ENCODE measurements at regions not wholly inside any gene's neighbourhood (a gene's known extent, or its start where the extent isn't known, plus 50 kb on each side); places are given as distances from the start of the nearest gene placed in this dataset.

- H3K14ac ChIP-seq (ENCODE audit: insufficient read depth, low read length), result no peak overlapping the region
- no peaks in the 10 kb centered on the region for H3K27me3 ChIP-seq (ENCODE audit: insufficient read depth, low read length)
- no CpG with 5 or more reads among the region's 4 CpGs for WGBS (ENCODE audit: extremely low coverage, insufficient read length, low lambda C conversion rate)
- Mint-ChIP-seq H3K27me3 (ENCODE audit: low read depth) (no peaks in the 10 kb centered on the region), H3K36me3 (ENCODE audit: insufficient read depth in 1 of 3, low read depth in 3 of 3) (peaks cover 13 to 27% (median 15%) of the 10 kb centered on the region in 3 experiments), H3K27ac (peak overlapping the region in 1 of 3 experiments; percentile 42; a peak in 2 of 7 replicates), H3K9me3 (peaks cover 14 to 19% of the 10 kb centered on the region in 2 experiments), H3K4me1 (peaks cover 13 to 14% of the 10 kb centered on the region in 2 experiments), H3K4me3 (no peak overlapping the region)
- no peak for DNase-seq
- no peak overlapping the region for H3K4ac ChIP-seq (ENCODE audit: low read depth, low read length)
- H3K9me3 ChIP-seq (ENCODE audit: control insufficient read depth, low read depth, low read length), result no peaks in the 10 kb centered on the region
- H3K9ac ChIP-seq (ENCODE audit: extremely low read depth, insufficient read length, low read length), result no peak overlapping the region
- no peaks in the 10 kb centered on the region for H3K79me2 ChIP-seq (ENCODE audit: insufficient read depth, low read length)
- no peak overlapping the region for H3K56ac ChIP-seq (ENCODE audit: insufficient read length, low read depth, low read length)
- H2BK5ac ChIP-seq (ENCODE audit: insufficient read length, low read length), result no peak overlapping the region
- H2BK120ac ChIP-seq (ENCODE audit: low read depth, low read length, poor library complexity, severe bottlenecking), result no peak overlapping the region
- H4K20me1 ChIP-seq (ENCODE audit: control insufficient read depth, insufficient read depth, insufficient read length), result no peaks in the 10 kb centered on the region
- H3K79me1 ChIP-seq (ENCODE audit: insufficient read depth, low read depth, low read length, poor library complexity, severe bottlenecking), result no peaks in the 10 kb centered on the region
- no peak overlapping the region for H2BK15ac ChIP-seq (ENCODE audit: low read depth, low read length)
- H4K91ac ChIP-seq (ENCODE audit: insufficient read length, low read depth, low read length), result no peak overlapping the region
- TF ChIP-seq CTCF (conservative IDR thresholded peaks at IDR 0.05), result no peak
- H4K8ac ChIP-seq (replicated peaks; ENCODE audit: insufficient read length, low read depth, low read length), result no peak overlapping the region
- no peak overlapping the region for H3K18ac ChIP-seq (ENCODE audit: insufficient read length, low read depth, low read length)
- no peak overlapping the region for H3K23ac ChIP-seq (ENCODE audit: insufficient read length, low read depth, low read length)
- no peak overlapping the region for H3K27ac ChIP-seq (ENCODE audit: insufficient read length, low read depth, low read length)
- H2AFZ ChIP-seq (ENCODE audit: low read length), result no peak overlapping the region
- no peak overlapping the region for H3K4me2 ChIP-seq (ENCODE audit: insufficient read depth, insufficient read length, low read length)
- no peak overlapping the region for H4K5ac ChIP-seq (ENCODE audit: insufficient read length, low read depth, low read length)
- H2BK12ac ChIP-seq (ENCODE audit: insufficient read length, low read depth, low read length), result no peak overlapping the region
- H2AK5ac ChIP-seq (ENCODE audit: insufficient read length, low read length), result no peak overlapping the region
- H2BK20ac ChIP-seq (ENCODE audit: low read depth, low read length, poor library complexity, severe bottlenecking), result no peak overlapping the region
- H3K23me2 ChIP-seq (ENCODE audit: insufficient read length, low read depth, low read length, poor library complexity, severe bottlenecking), result no peaks in the 10 kb centered on the region
- no peak overlapping the region for H3T11ph ChIP-seq (ENCODE audit: low read length)
- H3K4me1 ChIP-seq (ENCODE audit: insufficient read depth, low read length), result no peaks in the 10 kb centered on the region; the same call in 1 of the 2 replicates
Measured at GRCh38 chr7:86956567-86956966, 102.9 kb downstream of the ELAPOR2 start.

Data from H9 (cell line).